ENCODE measurements at regions not wholly inside any gene's neighbourhood (a gene's known extent, or its start where the extent isn't known, plus 50 kb on each side); places are given as distances from the start of the nearest gene placed in this dataset.

GRCh38 chr10:3523309-3524050 is 261.5 kb downstream of the KLF6 start:
- DNase-seq: no peak
- 92 to 97% methylated on average over 10 to 13 of the region's 13 CpGs for WGBS, 2 donors (ENCODE audit: low coverage in 1 of 2)
- Histone ChIP-seq H3K4me1 (peaks cover 0 to 29% (median 10%) of the 10 kb centered on the region in 4 donors), H3K27ac (no peak overlapping the region), H3K9me3 (no peaks in the 10 kb centered on the region), H3K4me3 (no peak overlapping the region), H3K27me3 (no peaks in the 10 kb centered on the region), H3K36me3 (no peaks in the 10 kb centered on the region)
- TF ChIP-seq, protein P1, sequence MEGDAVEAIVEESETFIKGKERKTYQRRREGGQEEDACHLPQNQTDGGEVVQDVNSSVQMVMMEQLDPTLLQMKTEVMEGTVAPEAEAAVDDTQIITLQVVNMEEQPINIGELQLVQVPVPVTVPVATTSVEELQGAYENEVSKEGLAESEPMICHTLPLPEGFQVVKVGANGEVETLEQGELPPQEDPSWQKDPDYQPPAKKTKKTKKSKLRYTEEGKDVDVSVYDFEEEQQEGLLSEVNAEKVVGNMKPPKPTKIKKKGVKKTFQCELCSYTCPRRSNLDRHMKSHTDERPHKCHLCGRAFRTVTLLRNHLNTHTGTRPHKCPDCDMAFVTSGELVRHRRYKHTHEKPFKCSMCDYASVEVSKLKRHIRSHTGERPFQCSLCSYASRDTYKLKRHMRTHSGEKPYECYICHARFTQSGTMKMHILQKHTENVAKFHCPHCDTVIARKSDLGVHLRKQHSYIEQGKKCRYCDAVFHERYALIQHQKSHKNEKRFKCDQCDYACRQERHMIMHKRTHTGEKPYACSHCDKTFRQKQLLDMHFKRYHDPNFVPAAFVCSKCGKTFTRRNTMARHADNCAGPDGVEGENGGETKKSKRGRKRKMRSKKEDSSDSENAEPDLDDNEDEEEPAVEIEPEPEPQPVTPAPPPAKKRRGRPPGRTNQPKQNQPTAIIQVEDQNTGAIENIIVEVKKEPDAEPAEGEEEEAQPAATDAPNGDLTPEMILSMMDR (IDR thresholded peaks at IDR 0.05): no peak
- TF ChIP-seq EP300 (IDR thresholded peaks at IDR 0.05; ENCODE audit: low read depth) (no peak), POLR2AphosphoS5 (IDR thresholded peaks at IDR 0.05) (no peak), POLR2A (IDR thresholded peaks at IDR 0.05) (no peak)
- in situ Hi-C loops (cut with MboI; ENCODE audit: low pct_ligation_motif_present in 1 of 4, low pct_unique_long_range_greater_than_20kb in 1 of 4, low sequenced_read_pairs in 3 of 4): no loop called here
- intact Hi-C loops (cut with DNase I; ENCODE audit: low total_unique reads): no loop called here

DNA sequence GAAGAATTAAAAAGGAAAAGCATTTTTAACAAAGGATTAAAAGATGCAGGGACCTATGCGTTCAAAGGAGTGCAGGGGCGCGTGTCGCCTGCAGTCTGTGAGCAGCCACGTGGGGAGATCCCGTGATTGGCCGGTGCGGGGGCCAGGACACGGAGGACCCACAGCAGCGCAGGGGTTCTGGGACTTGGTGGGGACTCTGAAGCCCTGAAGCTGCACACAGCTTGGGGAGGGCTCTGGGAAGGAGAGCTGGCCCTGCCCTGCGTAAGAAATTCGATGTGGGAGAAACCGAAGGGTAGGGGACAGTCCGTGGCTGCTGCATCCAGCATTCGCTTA is 268.1 kb downstream of the KLF6 start:
- 93 to 100% methylated on average over 3 to 15 of the region's 15 CpGs for WGBS, 2 donors (ENCODE audit: low coverage in 1 of 2)
- in situ Hi-C loops (cut with MboI; ENCODE audit: low pct_ligation_motif_present in 1 of 4, low pct_unique_long_range_greater_than_20kb in 1 of 4, low sequenced_read_pairs in 3 of 4) (no loop called here), intact Hi-C loops (cut with DNase I; ENCODE audit: low total_unique reads) (no loop called here)
- TF ChIP-seq POLR2AphosphoS5 (IDR thresholded peaks at IDR 0.05) (no peak), EP300 (IDR thresholded peaks at IDR 0.05; ENCODE audit: low read depth) (no peak), POLR2A (IDR thresholded peaks at IDR 0.05) (no peak)
- TF ChIP-seq, protein P1 (IDR thresholded peaks at IDR 0.05): no peak
- H3K9me3 ChIP-seq: no peaks in the 10 kb centered on the region
- H3K36me3 ChIP-seq: no peaks in the 10 kb centered on the region
- no peak overlapping the region for H3K4me3 ChIP-seq
- H3K4me1 ChIP-seq: no peaks in the 10 kb centered on the region
- no peaks in the 10 kb centered on the region for H3K27me3 ChIP-seq
- no peak overlapping the region for H3K27ac ChIP-seq
- no peak for DNase-seq

- H3K4me3 ChIP-seq: no peak overlapping the region
- DNase-seq: no peak
- H3K9me3 ChIP-seq: no peaks in the 10 kb centered on the region
- intact Hi-C loops (cut with DNase I; ENCODE audit: low total_unique reads) (no loop called here), in situ Hi-C loops (cut with MboI; ENCODE audit: low pct_ligation_motif_present in 1 of 4, low pct_unique_long_range_greater_than_20kb in 1 of 4, low sequenced_read_pairs in 3 of 4) (no loop called here)
- 85 to 86% methylated on average over 10 to 14 of the region's 14 CpGs for WGBS, 2 donors (ENCODE audit: low coverage in 1 of 2)
- H3K36me3 ChIP-seq: no peaks in the 10 kb centered on the region
- TF ChIP-seq EP300 (IDR thresholded peaks at IDR 0.05; ENCODE audit: low read depth): no peak
- TF ChIP-seq, protein P1 (IDR thresholded peaks at IDR 0.05): no peak
- TF ChIP-seq POLR2AphosphoS5 (IDR thresholded peaks at IDR 0.05): no peak
- TF ChIP-seq POLR2A (IDR thresholded peaks at IDR 0.05): no peak
- H3K27me3 ChIP-seq: no peaks in the 10 kb centered on the region
- H3K27ac ChIP-seq: no peak overlapping the region
- no peaks in the 10 kb centered on the region for H3K4me1 ChIP-seq
Measured at GRCh38 chr10:3516234-3516922, 268.6 kb downstream of the KLF6 start.

DNA sequence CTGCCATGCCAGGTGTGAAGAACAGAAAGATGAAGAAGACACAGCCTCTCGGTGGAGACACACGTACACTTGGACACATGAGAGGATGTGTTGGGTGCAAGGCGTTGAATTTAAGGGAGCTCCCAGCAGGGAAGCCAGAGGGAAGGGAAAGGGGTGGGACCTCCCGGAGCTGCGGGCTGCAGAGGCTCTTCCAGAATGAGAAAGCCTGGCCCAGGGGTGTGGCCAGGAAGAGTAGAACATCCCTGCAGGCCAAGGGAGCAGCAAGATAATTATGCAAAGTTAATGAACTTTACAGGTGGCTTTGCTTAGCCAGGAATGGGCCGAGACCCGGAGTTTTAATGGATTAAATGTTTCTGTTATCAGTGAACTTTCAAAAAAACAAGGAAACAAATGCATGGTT is 270.3 kb downstream of the KLF6 start:
- Histone ChIP-seq H3K27me3 (no peaks in the 10 kb centered on the region), H3K4me1 (no peaks in the 10 kb centered on the region), H3K9me3 (no peaks in the 10 kb centered on the region), H3K27ac (no peak overlapping the region), H3K4me3 (no peak overlapping the region), H3K36me3 (no peaks in the 10 kb centered on the region)
- intact Hi-C loops (cut with DNase I; ENCODE audit: low total_unique reads) (no loop called here), in situ Hi-C loops (cut with MboI; ENCODE audit: low pct_ligation_motif_present in 1 of 4, low pct_unique_long_range_greater_than_20kb in 1 of 4, low sequenced_read_pairs in 3 of 4) (no loop called here)
- no peak for TF ChIP-seq EP300 (IDR thresholded peaks at IDR 0.05; ENCODE audit: low read depth)
- no peak for TF ChIP-seq POLR2A (IDR thresholded peaks at IDR 0.05)
- TF ChIP-seq, protein P1 (IDR thresholded peaks at IDR 0.05): no peak
- TF ChIP-seq POLR2AphosphoS5 (IDR thresholded peaks at IDR 0.05): no peak
- WGBS, 2 donors (ENCODE audit: low coverage in 1 of 2): 76 to 92% methylated on average over 2 to 7 of the region's 7 CpGs
- no peak for DNase-seq

All from transverse colon (tissue), 4 donors.